ENCODE measurements at regions not wholly inside any gene's neighbourhood (a gene's known extent, or its start where the extent isn't known, plus 50 kb on each side); places are given as distances from the start of the nearest gene placed in this dataset.

DNA sequence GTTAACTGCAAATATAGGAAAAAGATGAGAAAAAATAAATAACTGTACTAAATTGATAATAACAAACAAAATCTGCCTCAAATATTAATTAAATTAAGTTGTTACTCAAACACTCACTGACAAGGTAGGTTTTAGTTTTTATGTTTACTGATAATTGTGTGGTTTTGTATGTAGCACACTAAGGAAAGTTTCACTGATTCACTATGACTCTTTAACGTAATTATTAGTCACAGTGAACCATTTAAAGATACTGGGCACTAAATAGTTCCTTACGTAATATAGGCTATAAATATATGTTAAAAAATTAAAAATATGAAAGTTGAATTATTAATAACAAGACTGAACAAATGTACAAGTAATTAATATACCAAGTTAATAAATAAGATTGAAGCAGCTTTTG, 2330.0 kb upstream of the RAG2 start:
- no peak for FAIRE-seq
- SMC1A ChIA-PET (ENCODE audit: uncharacterized antibody, unreplicated experiment): interaction anchor here (0.6 kb wide), 1 partner anchor 146 kb away, joined by 3 read pairs; no protein-coding TSS in a partner anchor
- 20% methylated on average over 2 of the region's 2 CpGs for WGBS (ENCODE audit: insufficient coverage, insufficient replicate concordance, low lambda C conversion rate, missing lambda C conversion rate)

More for the DNA sequence above, 2330.0 kb upstream of the RAG2 start:
- in situ Hi-C loops (cut with MboI): no loop called here
- RAD21 ChIA-PET (ENCODE audit: unreplicated experiment): no interaction called here
- H3K9me3 ChIP-seq (replicated peaks; ENCODE audit: control insufficient read depth, insufficient read depth, low read length): no peaks in the 10 kb centered on the region
- no peaks in the 10 kb centered on the region for H3K36me3 ChIP-seq (ENCODE audit: control insufficient read depth in 2 of 2, insufficient read depth in 2 of 2, low read length in 1 of 2)
- H4K20me1 ChIP-seq (ENCODE audit: control insufficient read depth, insufficient read depth): no peaks in the 10 kb centered on the region
- CTCF ChIA-PET: no interaction called here
- H3K27me3 ChIP-seq (replicated peaks in 1 of 2; ENCODE audit: control insufficient read depth in 2 of 2, insufficient read depth in 2 of 2, low read length in 1 of 2): no peaks in the 10 kb centered on the region
- H3K4me3 ChIP-seq: no peak overlapping the region
- H3K27ac ChIP-seq (ENCODE audit: control insufficient read depth, insufficient read depth): no peak overlapping the region
- no peak for ATAC-seq
- no peak for DNase-seq (ENCODE audit: low read depth, low spot score)
- POLR2A ChIA-PET: no interaction called here
- intact Hi-C loops (cut with micrococcal nuclease; ENCODE audit: unreplicated experiment): no loop called here
- no peaks in the 10 kb centered on the region for H3K4me1 ChIP-seq (ENCODE audit: control insufficient read depth, insufficient read depth, low read length)
- no peak overlapping the region for H2AFZ ChIP-seq (ENCODE audit: control insufficient read depth, low read depth, low read length)
- BruUV-seq (replicated peaks): no TSS peak
- no peak overlapping the region for H3K4me2 ChIP-seq (ENCODE audit: control insufficient read depth, insufficient read depth)
- no peak overlapping the region for H3K9ac ChIP-seq (ENCODE audit: control insufficient read depth, insufficient read depth, low read length)
- no peaks in the 10 kb centered on the region for H3K79me2 ChIP-seq (ENCODE audit: control insufficient read depth, insufficient read depth, low read length)
- TF ChIP-seq SUZ12 (IDR thresholded peaks at IDR 0.05; ENCODE audit: unreplicated experiment) (no peak), TCF3 (IDR thresholded peaks at IDR 0.05; ENCODE audit: borderline replicate concordance, insufficient read depth, low read depth, low read length) (no peak), CHD1 (IDR thresholded peaks at IDR 0.05; ENCODE audit: low read depth, low read length) (no peak), ETV6 (conservative IDR thresholded peaks at IDR 0.05 in 1 of 2, IDR thresholded peaks at IDR 0.05 in 1 of 2; ENCODE audit: borderline replicate concordance in 1 of 2, low read depth in 1 of 2) (no peak), MTA3 (IDR thresholded peaks at IDR 0.05; ENCODE audit: borderline replicate concordance, low read length) (no peak), USF2 (IDR thresholded peaks at IDR 0.05; ENCODE audit: borderline replicate concordance, low read depth, low read length) (no peak), RAD21 (IDR thresholded peaks at IDR 0.05; ENCODE audit: insufficient read depth, low read depth, low read length) (no peak), ZBTB11 (CRISPR knock-in tag; IDR thresholded peaks at IDR 0.05) (no peak), SREBF2 (IDR thresholded peaks at IDR 0.05; ENCODE audit: low read length) (no peak), FOXK2 (IDR thresholded peaks at IDR 0.05) (no peak), HDAC2 (IDR thresholded peaks at IDR 0.05) (no peak), BACH1 (IDR thresholded peaks at IDR 0.05; ENCODE audit: borderline replicate concordance) (no peak), SIX5 (IDR thresholded peaks at IDR 0.05; ENCODE audit: low read depth, low read length, severe bottlenecking) (no peak)
- TF ChIP-seq, protein P1, sequence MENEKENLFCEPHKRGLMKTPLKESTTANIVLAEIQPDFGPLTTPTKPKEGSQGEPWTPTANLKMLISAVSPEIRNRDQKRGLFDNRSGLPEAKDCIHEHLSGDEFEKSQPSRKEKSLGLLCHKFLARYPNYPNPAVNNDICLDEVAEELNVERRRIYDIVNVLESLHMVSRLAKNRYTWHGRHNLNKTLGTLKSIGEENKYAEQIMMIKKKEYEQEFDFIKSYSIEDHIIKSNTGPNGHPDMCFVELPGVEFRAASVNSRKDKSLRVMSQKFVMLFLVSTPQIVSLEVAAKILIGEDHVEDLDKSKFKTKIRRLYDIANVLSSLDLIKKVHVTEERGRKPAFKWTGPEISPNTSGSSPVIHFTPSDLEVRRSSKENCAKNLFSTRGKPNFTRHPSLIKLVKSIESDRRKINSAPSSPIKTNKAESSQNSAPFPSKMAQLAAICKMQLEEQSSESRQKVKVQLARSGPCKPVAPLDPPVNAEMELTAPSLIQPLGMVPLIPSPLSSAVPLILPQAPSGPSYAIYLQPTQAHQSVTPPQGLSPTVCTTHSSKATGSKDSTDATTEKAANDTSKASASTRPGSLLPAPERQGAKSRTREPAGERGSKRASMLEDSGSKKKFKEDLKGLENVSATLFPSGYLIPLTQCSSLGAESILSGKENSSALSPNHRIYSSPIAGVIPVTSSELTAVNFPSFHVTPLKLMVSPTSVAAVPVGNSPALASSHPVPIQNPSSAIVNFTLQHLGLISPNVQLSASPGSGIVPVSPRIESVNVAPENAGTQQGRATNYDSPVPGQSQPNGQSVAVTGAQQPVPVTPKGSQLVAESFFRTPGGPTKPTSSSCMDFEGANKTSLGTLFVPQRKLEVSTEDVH (IDR thresholded peaks at IDR 0.05; ENCODE audit: low read depth, partially characterized antibody): no peak

Data from GM12878 (cell line).